GM19023 (cell line): ENCODE measurements at regions not wholly inside any gene's neighbourhood (a gene's known extent, or its start where the extent isn't known, plus 50 kb on each side); places are given as distances from the start of the nearest gene placed in this dataset.

ENCODE experiments used
- ATAC-seq: cut with Tn5 transposase; IDR thresholded peaks from one replicate; pipeline ENCODE4 v1.9.1; 2021; ENCODE audit warnings: mild to moderate bottlenecking, moderate library complexity; ENCODE audit not compliant: unreplicated experiment

DNA sequence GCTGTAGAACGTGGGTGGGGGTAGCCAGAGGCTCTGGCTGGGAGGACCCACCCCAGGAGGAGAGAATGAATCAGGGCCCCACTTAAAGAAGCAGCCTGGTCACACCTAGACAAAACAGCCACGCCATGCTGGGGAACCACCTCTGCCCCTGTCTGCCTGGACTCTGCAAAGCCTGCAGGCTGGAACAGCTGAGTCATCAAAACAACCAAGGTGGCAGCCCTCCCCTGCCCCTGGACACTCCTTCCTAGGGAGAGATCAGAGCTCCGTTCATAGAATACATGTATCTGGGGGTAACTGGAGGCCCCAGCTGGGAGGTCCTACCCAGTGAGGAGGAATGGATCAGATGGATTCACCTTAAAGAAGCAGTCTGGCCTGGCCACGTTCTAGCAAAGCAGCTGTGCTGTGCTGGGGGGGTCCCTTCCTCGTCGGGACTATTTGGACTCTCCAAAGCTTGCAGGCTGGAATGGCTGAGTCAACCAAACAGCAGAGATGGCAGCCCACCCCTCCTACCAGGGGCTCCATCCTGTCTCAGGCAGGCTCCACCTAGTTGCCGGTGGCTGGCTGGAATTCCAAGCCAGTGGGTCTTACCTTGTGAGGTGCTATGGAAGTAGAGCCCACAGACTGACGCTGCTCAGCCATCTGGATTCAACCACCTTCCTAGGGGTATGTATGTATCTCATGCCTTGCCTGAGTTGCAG lies 50.5 kb upstream of the NT5C1B start:
- no peak for ATAC-seq
